ENCODE measurements at regions not wholly inside any gene's neighbourhood (a gene's known extent, or its start where the extent isn't known, plus 50 kb on each side); places are given as distances from the start of the nearest gene placed in this dataset.
"Not testable (repeated sequence)": the region's sequence is repeated elsewhere in the genome, so short reads cannot be mapped to it uniquely, and the experiment has no call there.

DNA sequence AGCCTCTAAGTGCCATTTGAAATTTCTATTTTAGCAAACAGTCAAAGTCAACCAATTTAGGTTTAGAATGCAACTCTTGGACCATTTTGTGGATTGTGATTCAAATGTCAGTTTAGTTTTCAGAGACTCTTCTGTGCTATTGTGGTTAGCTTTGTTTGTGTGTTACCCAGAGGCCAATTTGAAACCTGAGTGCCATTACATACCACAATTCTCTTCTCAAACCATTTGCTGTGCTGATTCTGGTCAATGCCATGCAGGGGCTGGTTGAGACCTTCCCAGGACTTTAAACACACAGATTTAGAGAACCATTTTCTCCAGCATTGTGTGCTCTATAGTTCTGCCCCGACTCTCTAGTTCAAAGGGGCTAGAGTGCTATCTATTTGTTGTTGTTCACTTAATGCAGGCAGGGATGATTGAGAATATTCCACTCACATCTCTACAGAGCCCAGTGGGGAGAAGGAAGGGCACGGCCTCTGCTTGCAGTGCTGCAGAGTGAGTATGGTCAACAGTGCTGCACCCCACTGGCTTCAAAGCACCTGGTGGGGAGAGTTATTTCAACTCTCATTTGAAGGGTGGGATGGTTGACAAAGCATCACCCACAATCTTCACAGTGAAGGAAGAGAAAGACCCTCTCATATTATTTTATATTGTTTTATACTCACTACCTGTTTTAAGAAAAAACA is 738.2 kb downstream of the COL12A1 start:
- DNase-seq: no peak

GRCh38 chr6:74466572-74466971 is 739.3 kb downstream of the COL12A1 start:
- no peak for DNase-seq

DNA sequence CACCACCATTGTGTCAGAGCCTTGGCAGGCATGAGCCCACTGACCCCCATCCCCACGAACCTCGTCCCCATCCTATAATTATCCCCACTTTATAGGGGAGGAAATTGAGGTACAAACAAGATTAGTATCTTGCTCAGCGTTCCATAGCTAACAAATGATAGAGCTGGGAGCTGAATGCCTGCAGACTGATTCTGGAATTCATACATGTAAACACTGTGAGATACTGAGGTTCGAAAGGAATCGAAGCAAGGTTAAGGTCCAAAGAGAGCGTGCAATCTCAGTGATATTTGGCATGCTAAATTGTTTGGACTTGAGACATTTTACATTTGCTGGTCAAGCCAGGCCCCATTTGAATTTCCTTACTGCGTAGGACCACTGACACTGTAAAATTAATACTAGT is 746.6 kb downstream of the COL12A1 start:
- DNase-seq: no peak

- DNase-seq: no peak
These were observed 747.3 kb downstream of the COL12A1 start for GRCh38 chr6:74458536-74458935.

DNA sequence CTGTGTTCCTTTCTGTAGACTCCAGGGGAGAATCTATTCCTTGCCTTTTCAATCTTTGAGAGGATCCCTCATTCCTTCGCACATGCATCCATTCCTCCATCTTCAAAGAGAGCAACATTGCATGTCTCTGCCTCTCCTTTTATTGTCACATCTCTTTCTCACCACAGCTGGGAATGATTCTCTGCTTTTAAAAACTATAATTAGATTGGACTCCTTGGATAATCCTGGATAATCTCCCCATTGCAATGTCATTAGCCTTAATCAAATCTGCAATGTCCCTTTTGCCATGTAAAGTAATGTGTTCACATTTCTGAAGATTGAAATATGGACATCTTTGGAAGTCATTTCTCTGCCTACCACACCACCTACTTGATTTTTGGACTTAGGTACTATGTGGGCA is 750.1 kb downstream of the COL12A1 start:
- no peak for DNase-seq

DNA sequence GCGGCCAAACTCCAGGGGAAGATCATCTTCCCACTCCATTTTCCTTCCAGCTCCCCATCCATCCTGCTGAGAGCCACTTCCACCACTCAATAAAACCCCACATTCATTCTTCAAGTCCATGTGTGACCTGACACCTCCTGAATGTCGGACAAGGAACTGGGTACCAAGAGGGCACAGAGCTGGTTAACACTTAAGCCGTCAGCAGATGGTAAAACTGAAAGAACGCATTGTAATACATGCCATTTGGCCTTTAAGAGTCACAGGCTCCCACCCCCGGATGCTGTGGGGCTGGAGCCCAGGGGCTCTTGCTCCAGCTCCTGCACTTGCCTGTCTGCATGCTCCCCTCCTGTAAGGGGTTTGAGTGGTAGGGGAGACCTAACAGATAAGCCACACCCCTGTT is 753.9 kb downstream of the COL12A1 start:
- DNase-seq: no peak

GRCh38 chr6:74448850-74449249 is 752.8 kb downstream of the CD109 start:
- DNase-seq: no peak

DNA sequence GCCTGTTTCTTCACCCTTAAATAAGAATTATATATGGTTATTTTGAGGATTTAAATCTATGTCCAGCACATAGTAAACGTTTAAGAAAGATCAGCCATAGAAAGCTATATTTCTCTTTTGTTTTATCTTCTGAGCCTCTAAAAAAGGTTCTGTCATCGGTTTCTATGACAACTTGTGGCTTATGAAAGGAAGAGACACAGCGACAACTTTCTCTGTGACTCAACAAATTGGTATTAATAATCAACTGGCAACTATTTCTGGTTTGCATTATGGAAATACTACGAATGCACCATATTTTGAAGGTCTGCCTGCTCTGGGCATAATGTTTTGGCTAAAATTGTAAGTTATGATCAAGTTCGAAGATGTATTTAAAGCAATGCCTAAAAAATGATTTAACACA is 751.0 kb downstream of the CD109 start:
- no peak for DNase-seq

DNA sequence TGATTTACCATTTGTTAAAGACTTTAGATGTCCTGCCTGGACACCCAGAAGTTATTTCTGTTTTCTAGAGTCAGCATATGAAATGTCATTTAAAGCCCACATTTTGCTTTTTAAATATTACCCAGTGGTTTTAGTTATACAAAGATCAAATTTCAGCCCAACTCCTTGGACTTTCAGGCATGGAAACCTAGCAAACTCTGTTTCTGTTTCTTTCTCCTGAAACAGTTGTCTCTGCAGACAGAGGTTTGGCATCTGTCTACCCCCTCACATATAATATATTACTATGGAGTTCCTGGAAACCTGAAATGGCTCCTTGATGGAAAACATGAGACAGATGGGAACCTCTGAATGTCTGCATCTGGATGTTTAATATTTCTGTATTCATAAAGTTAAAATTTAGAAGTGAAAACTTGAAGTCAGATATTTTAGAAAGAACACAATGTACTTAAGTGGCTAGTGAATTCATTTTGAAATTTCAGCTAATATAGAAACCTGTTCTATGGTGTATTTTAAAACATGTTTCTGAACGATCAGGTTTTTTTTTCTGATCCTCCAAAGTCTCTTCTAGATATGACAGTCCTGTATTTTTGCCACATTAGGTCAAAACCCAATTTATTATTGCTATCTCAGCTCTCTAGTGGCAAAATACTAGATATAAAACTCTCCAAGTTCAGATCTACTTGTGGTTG is 743.3 kb downstream of the CD109 start:
- no peak for DNase-seq

- not testable (repeated sequence) for DNase-seq
These were observed 742.4 kb downstream of the CD109 start for GRCh38 chr6:74438395-74438794.

GRCh38 chr6:74434171-74434570 is 738.2 kb downstream of the CD109 start:
- no peak for DNase-seq

DNA sequence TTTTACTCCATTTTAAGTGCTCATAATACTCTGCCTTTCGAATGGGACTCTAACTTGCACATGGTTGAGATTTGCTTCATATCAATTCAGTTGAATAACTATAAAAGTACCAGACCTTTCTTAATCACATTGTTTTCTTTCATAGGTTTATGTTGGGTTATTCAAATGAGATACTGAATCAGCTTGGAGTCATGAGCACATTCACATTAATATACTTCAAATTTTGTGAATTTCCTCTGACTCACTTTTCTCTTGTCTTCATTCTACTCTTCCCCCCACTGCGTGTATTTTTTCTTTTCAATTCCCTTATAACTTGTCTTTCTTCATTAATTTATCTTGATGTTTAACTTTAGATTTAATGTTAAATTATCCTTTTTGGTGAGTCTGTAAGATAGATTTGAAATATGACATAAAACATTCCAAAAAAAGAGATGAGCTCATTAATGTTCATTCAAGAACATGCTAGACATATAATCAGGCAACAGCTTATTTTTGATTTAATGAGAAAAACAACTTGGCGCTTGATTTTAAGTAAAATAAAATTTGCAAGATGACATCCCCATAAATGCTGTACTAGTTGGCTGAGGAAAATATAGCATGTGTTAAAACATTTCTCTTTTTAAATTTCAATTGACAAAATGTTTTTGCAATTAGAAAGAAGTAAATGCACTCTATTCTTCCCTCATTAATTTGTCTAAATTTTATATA is 736.0 kb downstream of the CD109 start:
- DNase-seq: no peak

DNA sequence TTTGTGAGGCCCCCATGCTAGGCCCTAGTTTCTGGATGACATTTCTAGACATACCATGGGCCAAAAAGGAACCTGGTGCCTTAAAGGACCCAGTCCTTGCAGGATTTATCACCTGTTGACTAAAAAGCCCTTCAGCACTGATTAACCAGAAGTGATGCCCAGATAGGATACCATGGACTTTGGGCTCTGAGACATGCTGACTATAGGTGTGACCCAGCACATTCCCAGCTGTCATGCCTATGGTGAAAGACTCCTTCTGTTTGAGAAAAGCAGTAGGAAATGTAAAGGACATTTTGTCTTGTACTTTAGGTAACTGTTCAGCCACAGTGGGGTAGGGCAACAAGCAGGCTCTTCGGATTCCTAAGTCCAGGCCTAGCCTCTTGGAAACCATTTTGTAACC is 724.2 kb downstream of the CD109 start:
- no peak for DNase-seq

GRCh38 chr6:74415056-74415455 is 719.1 kb downstream of the CD109 start:
- no peak for DNase-seq

DNA sequence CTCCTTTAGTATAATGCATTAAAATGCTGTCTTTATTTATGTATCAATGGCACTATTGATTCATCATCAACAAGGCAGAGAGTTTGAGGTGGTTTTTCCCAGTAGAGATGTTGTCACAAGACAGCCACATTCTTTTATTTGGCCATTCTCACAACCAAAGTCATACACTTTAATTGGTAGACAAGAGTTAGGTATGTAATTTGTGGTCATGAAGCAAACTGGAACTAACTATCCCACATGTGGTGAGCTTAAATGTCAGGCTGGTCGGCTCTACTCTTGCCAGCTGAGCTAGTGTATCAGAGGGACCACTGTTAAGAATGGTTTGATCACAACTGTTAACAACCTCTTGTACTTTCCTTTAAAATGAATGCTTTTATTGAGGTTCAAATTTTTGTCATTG is 714.6 kb downstream of the CD109 start:
- no peak for DNase-seq

GRCh38 chr6:74409447-74409846 is 713.4 kb downstream of the CD109 start:
- DNase-seq: no peak

GRCh38 chr6:74408844-74409243 is 712.8 kb downstream of the CD109 start:
- no peak for DNase-seq

- no peak for DNase-seq
These were observed 708.4 kb downstream of the CD109 start for GRCh38 chr6:74404366-74404765.

GRCh38 chr6:74402781-74403180 is 706.8 kb downstream of the CD109 start:
- DNase-seq: no peak

GRCh38 chr6:74378437-74378836 is 682.4 kb downstream of the CD109 start:
- not testable (repeated sequence) for DNase-seq

- no peak for DNase-seq
These were observed 673.6 kb downstream of the CD109 start for GRCh38 chr6:74369556-74369993.

- DNase-seq: no peak
These were observed 672.7 kb downstream of the CD109 start for GRCh38 chr6:74368746-74369145.

DNA sequence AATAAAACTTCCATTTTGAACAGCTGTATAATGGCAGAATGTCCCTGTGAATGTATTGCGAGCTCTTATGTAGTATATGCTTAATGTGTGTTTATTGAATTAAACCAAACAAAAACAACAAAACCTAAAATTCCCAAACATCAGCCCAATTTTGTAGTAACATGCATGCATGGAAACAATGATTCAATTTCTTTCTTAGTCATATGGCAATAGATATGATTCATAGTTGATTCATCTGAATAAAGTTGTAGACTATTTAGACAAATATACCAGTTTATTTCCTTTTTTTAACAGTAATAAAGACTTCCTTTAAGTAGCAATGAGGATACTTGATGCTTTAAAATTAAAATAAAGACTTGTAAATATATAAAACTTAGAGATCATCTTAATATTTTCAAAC is 670.6 kb downstream of the CD109 start:
- DNase-seq: no peak

GRCh38 chr6:74362391-74362790 is 666.4 kb downstream of the CD109 start:
- no peak for DNase-seq

Data from KG1 (cell line).